Stimulated activated CD4-positive, alpha-beta T cell treated with anti-CD3 and anti-CD28 coated beads, TNF-alpha, amount 100 ng/mL, for 48 hours (primary cell): ENCODE measurements at regions not wholly inside any gene's neighbourhood (a gene's known extent, or its start where the extent isn't known, plus 50 kb on each side); places are given as distances from the start of the nearest gene placed in this dataset.

Experiments
- DNase-seq, 3 donors: peaks; one replicate each; pipeline ENCODE4 v3.0.0-alpha.2; 2020; ENCODE audit warnings: low read depth in 3 of 3

GRCh38 chr4:31106419-31106818, 386.2 kb downstream of the PCDH7 start:
- no peak for DNase-seq

GRCh38 chr4:31107362-31107761, 387.2 kb downstream of the PCDH7 start:
- no peak for DNase-seq

DNA sequence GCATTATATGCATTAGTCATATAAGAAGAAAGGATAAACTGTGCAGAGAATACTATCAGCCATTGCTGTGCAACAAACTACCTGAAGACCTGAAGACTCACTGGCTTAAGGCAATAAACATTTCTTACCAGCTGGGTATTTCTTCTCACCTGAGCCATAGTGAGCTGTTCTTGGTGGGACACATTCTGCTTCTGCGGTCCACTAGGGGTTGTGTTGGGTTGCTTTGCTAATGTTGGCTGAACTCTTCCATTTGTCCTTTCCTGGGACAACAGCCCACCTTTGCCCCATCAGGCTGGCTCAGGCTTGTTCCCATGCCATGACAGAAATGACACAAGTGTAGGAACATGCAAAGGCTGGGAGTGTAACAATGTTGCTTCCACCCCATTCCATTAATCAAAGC, 388.6 kb downstream of the PCDH7 start:
- DNase-seq, result no peak

DNA sequence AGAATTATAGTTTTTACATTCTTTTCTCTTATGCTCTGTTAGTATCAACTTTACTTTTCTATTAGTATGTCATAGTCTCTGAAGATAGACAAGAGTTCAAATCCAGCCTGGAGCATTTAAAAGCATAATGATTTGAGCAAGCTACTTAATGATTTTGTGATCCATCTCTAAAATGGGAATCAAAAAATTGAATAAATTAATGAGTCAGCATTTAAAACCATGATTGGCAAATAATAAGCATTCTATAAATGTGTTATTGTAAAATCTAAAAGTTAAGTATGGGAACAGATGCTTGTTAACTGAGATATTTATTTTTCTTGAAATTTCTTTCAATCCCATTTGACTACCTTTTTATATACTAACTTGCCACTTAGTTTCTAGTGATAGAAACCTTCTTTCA, 391.6 kb downstream of the PCDH7 start:
- DNase-seq, result no peak

DNA sequence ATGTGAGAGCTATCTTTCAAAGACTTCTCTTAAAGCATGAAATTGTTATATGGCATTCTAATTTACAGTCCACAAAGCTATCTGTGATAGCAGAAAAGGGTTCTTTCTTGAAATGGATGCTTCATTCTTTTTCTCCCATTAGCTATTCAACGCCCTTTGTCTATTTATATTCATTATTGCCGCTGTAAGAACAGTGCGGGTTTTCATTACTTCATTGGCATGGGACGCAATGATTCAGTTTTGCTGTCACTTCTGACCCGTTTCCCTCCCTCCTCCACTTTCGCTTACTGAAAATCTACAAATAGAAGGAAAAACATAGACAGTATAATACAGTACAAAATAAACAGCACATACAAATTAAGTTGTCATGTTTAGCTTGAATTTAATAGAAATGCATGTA, 394.6 kb downstream of the PCDH7 start:
- DNase-seq, result no peak

- DNase-seq, result no peak
These were observed 403.9 kb downstream of the PCDH7 start for GRCh38 chr4:31124008-31124585.

DNA sequence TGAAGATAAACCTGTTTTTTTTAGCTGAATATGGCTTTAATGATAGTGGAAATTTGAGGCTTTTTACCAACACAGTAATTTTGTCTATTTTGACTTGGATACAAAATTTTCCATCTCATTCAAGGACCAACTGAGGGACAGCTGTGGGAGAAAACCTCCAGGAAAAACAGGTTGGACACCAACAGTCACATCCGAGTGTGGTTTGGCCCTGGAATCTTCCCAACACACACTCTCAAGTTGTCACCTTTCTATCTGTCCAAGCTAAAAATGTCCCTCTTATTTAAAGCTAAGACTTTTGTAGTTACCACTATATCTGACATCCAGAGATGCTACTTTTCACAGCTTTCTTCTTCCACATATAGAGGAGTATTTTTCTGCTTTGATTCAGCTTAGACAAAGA, 404.9 kb downstream of the PCDH7 start:
- DNase-seq, result no peak

GRCh38 chr4:31125496-31125895, 405.3 kb downstream of the PCDH7 start:
- no peak for DNase-seq

GRCh38 chr4:31126881-31127398, 406.8 kb downstream of the PCDH7 start:
- DNase-seq, result no peak

- DNase-seq, result no peak
These were observed 410.8 kb downstream of the PCDH7 start for GRCh38 chr4:31130930-31131329.

DNA sequence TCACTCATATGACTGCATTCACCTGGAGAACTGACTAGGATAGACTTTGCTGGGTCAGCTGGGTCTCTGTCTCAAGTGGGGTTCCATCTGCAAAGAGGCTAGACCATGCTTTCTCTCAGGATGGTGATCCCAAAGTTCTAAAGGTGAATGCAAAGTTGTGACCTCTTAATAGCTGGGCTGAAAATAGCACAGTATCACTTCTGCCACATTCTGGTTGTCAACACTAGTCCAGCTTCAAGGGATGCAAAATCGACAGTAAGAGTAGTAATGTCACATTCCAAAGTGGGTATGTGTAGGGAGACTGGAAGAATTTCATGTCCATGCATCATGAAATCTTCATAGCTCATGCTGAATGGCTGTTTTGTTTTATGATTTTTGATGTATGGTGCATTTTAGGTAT, 414.6 kb downstream of the PCDH7 start:
- DNase-seq, result no peak

DNA sequence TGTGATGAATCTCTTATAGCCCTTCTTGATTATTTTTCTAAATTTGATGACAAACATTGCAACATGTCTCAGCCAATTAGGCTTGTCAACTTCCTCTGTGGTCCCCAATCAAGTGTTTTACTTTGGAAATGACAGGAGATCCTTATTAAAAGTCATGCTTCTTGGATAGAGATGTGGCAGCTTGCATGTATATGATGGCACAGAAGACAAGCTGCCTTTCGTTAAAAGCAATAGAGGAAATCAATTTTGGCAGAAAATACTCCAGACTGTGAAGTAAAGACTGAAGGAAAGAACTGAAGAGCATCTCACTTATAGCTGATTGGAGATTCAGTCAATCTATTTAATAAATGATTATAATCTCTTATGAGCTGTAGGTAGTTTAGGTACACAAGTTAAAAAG, 419.6 kb downstream of the PCDH7 start:
- DNase-seq, result no peak

GRCh38 chr4:31141095-31141831, 421.1 kb downstream of the PCDH7 start:
- DNase-seq, result no peak

- no peak for DNase-seq
These were observed 421.6 kb downstream of the PCDH7 start for GRCh38 chr4:31141832-31142142.

GRCh38 chr4:31146366-31146765, 426.2 kb downstream of the PCDH7 start:
- DNase-seq, result no peak

- no peak for DNase-seq
These were observed 428.8 kb downstream of the PCDH7 start for GRCh38 chr4:31148990-31149389.

- DNase-seq, result no peak
These were observed 436.1 kb downstream of the PCDH7 start for GRCh38 chr4:31156221-31156620.

DNA sequence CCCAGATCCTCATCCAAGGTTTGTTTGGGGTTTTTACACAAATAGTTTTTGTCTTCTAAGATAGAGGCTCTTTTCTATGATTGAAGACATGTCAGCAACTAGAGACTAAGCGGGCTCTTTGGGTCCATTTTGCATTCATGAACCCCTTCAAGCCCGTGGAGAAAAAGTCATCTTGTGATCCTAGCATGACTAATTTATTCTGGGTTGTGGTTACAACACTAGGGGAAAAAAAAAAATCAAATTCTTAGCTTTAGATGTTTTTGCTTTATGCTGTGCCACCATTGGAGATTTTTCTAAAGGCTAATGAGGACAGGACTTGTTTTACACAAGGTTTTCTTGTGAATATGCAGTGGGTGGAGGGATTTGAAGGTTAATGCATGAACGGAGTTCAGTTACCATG, 440.0 kb downstream of the PCDH7 start:
- DNase-seq, result no peak

- DNase-seq, result no peak
These were observed 449.7 kb downstream of the PCDH7 start for GRCh38 chr4:31169846-31170245.

DNA sequence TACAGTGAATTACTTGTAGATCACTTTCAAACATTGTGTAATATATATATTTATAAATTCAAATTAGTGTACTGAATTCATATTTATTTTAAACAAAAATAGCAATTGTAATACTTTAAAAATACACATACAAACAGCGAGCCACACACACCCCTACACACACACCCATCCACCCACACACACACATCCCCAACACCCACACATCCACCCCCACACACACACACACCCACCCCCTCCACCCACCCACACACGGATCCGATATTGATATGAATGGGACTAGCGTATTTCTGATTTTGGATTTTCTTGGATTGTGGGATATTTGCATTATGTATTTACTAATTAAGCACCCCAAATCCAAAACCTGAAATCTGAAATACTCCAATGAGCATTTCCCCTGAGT, 451.2 kb downstream of the PCDH7 start:
- no peak for DNase-seq

- no peak for DNase-seq
These were observed 455.2 kb downstream of the PCDH7 start for GRCh38 chr4:31175242-31175910.

DNA sequence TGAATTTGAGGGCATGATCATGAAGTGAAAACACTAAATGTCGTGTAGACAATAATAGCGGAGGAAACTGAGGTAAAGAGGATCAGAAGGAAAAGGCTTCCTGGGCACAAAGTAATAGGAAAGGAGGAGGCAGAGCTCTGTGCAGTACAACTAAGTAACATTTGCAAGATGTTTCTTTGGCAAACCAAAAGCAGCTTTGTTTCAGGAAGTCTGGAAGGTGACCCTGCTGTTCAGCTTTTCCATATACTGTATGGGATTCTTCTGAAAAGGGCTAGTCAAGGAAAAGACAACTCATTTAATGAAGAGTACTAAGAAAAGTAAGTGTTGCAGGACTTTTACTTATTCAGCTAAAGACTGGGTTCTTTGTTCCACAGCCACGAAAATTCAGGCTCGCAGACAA, 463.1 kb downstream of the PCDH7 start:
- no peak for DNase-seq

- DNase-seq, result no peak
These were observed 464.9 kb downstream of the PCDH7 start for GRCh38 chr4:31185014-31185585.
